Muscle of arm (tissue), 1 donor: ENCODE measurements at regions not wholly inside any gene's neighbourhood (a gene's known extent, or its start where the extent isn't known, plus 50 kb on each side); places are given as distances from the start of the nearest gene placed in this dataset.

ENCODE experiments used
- DNase-seq: peaks from one replicate; pipeline ENCODE4 v3.0.0-alpha.2; 2013

GRCh38 chr11:106457727-106458126 lies 380.3 kb downstream of the AASDHPPT start:
- DNase-seq, result no peak

- no peak for DNase-seq
These were observed 381.7 kb downstream of the AASDHPPT start for GRCh38 chr11:106459135-106459534.

DNA sequence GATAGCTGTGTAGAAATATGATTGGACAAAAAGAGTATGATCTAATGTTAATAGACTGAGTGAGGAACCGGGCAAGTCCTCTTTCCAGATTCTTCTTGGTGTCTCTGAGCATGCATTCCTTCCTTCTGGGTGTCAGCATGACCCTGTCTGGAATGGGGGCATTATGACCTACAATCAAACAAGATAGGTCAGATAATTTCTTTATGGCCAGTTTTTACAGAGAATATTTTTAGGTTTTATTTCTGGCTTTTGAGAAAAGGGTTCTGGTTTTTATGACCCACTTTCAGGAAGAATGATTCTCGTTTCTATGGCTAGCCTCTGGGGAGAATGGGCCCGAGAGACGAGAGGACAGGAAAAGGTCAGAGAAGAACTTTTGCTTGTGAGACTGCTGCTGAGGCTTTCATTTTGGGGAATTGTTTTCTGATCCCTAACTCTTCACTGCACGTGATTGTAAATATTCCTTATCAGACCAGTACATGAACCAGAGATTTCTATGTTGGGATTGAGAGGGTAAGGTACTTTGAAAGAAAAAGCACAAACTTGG lies 383.8 kb downstream of the AASDHPPT start:
- DNase-seq, result no peak

DNA sequence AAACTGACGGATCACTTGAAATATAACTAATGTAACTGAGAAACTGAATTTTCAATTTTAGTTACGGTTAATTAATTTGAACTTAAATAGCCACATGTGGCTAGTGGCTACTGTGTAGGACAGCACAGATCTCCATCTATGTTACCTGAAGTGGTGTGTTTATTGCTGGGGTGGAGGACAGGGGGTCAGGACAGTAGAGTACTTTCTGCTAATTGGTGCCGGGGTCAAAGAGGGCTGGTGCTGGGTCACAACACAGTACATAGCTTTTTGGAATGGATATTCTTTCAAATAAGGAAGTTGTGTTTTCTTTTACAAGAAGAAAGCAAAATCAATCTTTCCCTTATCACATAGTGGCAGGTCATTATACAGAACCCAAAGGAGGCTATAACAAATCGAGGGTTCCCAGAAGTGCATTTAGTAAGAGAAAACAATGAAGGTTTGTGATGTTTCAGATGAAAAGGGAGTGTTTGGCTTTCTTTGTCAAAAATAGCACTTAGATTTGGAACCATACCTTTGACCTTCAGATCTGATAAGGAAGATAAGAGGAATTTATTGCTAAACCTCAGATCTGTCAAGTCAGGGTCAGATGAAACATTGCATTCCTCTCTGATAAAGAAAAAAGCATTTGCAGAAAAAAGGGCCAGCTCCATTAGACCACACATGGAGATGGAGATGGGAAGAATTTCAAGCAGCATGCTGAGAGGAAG lies 384.5 kb downstream of the AASDHPPT start:
- no peak for DNase-seq

GRCh38 chr11:106463154-106463553 lies 385.7 kb downstream of the AASDHPPT start:
- no peak for DNase-seq

- DNase-seq, result no peak
These were observed 386.3 kb downstream of the AASDHPPT start for GRCh38 chr11:106463796-106464201.

GRCh38 chr11:106464728-106465127 lies 387.3 kb downstream of the AASDHPPT start:
- DNase-seq, result no peak

DNA sequence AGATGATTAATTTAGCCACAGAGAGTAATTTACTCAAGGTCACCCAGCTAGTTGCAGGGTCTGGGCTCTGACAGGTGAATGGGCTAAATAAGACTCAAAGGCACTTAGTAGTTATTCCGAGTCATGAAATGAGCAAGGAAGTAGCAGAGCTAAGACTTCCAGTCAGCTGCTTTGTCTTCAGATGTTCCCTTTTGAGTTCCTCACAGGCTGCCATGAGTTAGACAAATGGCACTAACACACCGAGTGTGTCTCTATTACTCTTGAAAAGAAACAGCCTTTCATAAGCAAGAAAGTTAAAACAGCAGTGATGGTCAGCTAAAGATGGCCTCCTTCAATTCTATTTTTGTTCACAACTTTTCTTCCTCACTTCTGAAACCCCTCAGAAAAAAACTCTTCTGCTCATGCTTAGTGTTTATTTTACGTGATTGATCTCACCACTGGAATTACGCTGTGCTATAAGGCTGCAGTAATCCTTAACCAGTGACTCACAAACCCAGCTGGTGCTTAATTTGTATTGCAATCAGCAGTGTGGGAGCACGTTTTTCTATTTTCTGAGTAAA lies 389.1 kb downstream of the AASDHPPT start:
- DNase-seq, result no peak

DNA sequence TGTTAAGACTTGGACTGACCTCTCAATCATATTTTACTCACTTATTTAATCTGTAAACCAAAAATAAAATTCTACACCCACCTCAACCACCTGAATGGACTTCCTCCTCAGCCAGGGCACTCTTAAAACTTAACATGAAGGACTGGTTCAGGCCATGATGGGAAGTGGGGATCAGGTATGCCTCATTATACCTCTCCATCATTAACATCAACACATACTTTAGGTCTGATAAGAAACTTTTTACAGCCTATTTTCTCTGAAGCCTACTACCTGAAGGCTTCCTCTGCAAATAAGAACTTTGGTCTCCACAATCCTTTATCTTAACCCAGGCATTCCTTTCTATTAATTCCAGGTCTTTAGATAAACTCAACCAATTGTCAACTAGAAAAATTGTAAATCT lies 390.0 kb downstream of the AASDHPPT start:
- no peak for DNase-seq

DNA sequence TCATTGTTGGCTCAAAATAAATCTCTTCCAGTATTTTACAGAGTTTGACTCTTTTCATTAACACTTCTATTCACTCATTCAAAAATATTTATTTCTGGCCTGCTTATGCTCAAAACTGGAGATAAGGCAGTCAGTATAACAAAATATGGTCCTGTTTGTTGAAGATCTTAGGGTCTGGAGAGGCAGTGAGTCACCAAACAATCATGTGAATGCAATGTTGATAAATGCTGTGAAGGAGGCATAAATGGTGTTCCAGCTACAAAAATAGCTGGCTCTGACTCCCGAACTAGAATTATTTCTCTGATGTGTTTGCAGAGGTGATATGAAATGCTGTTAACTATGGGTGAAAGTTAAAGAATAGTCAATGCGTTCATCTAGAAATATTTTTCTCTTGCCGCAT lies 390.6 kb downstream of the AASDHPPT start:
- DNase-seq, result no peak

GRCh38 chr11:106468531-106468930 lies 391.1 kb downstream of the AASDHPPT start:
- no peak for DNase-seq

DNA sequence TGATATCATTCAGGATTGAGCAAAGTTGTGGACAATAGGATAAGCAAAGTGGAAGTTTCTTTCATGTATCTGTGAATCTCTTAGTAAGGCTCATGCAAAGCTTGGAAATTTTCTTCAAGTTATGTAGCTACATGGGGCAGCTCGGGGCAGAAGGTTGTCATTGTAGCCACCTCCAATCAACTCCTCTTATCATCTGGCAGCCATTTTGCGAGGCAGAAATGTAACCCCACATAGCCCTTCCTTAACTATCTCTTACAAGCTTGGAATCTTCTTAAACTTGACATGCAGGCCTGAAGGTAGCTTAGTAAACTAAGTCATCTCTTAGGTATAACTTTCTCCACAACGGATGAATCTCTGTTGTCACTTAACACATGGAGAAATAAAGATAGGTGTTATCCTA lies 392.8 kb downstream of the AASDHPPT start:
- no peak for DNase-seq

DNA sequence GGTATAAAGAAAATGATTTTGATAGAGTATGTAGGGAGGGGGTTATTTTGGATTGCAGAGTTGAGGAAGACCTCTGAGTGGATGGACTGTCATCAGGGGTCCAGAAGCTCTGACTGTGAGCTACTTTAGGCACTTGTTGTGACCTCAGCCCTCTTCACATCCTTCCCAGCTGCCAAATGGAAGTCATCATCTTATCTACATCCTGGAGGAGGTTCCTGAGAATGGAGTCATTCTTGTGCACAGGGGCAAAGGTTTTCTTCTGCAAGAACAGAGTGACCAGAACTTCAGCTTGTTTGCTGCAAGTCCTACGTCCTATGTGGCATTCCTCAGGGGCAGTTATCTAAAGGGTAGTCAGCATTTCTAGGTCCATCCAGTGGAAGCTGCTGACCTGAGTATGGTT lies 393.8 kb downstream of the AASDHPPT start:
- DNase-seq, result no peak

GRCh38 chr11:106473089-106473722 lies 395.7 kb downstream of the AASDHPPT start:
- DNase-seq, result no peak

GRCh38 chr11:106474274-106474673 lies 396.8 kb downstream of the AASDHPPT start:
- DNase-seq, result no peak

DNA sequence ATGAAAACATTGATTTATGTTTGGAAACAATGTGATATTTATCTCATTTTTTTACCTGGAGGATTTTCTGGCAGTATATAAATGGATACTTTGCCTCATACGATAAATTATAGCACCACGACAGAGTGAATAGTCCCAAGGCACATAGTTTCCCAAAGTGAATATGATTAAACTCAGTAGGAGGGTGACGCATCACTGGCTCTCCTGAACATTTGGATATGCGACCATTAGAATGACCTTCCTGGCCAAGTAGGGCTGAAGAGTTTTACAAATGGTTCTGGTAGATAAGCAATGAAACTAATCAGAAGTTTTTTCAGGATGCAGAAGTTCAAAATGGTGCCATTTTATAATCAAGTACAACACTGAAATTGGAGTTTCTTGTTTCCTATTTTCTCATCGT lies 397.7 kb downstream of the AASDHPPT start:
- DNase-seq, result no peak

GRCh38 chr11:106477776-106478175 lies 400.3 kb downstream of the AASDHPPT start:
- DNase-seq, result no peak

DNA sequence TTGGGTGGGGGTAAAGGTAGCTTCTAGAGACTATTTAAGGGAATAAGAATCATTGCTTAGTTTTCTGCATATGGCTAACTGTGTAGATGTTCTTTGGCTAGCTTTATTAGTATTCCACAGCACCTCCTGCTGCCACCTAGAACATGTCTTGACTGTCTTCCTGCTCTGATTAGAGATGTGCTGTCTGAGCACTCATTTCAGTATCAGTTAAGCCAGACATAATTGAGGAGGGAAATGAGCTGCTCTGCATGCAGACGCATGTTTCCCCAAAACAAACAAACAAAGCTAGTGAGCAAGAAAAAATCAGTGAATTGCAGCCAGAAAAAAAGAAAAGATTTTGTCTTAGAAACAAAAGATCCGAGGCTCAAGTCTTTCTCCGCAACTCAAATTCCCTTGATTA lies 402.2 kb downstream of the AASDHPPT start:
- no peak for DNase-seq

DNA sequence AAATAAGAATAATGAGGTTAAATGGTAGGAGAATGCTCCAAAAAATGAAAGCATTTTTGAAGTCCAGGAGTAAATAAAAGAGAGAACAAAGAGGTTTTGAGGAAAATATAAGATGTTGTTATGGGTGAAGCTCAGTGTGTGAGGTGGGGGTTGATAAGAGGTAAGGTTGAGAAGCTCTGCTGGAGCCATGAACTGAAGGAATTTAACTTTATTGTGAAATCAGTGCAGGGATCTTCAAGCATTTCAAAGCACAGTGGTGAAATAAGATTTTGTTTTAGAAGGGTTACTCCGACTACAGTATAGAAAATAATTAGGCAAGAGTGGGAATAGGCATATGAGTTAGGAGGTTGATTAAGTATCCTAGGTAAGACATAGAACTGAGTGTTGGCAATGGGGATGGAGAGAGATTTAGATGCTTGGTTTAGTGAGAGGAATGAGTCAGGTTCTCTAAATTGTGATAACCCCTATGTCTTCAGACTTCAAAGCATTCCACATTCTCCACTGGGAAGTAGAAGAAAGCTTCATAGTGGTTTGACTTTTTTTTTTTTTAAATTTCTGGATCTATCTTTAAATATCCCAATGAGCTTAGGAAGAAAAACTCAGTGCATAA lies 403.2 kb downstream of the AASDHPPT start:
- no peak for DNase-seq

GRCh38 chr11:106482917-106483785 lies 405.7 kb downstream of the AASDHPPT start:
- DNase-seq, result peak; percentile 12

- DNase-seq, result no peak
These were observed 414.3 kb downstream of the AASDHPPT start for GRCh38 chr11:106491751-106492150.

GRCh38 chr11:106493751-106494150 lies 416.3 kb downstream of the AASDHPPT start:
- no peak for DNase-seq
